ENCODE measurements at regions not wholly inside any gene's neighbourhood (a gene's known extent, or its start where the extent isn't known, plus 50 kb on each side); places are given as distances from the start of the nearest gene placed in this dataset.

DNA sequence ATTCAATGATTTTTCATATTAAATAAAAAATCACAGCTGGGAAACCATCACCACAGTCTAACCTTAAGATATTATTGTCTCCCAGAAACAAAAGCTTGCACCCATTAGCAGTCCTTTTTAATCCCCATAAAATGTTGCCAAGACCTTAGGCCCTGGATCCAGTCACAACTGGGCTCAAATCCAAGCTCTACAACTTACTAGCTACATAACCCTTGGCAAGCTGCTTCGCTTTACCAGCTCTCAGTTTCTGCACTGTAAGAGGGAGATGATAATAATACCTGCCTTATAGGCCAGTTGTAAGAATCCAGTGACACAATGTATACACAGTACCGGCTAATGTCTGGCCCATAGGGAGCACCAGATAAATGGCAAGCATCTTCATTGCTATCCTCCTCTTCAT is 400.9 kb upstream of the FGF13 start:
- DNase-seq = no peak

DNA sequence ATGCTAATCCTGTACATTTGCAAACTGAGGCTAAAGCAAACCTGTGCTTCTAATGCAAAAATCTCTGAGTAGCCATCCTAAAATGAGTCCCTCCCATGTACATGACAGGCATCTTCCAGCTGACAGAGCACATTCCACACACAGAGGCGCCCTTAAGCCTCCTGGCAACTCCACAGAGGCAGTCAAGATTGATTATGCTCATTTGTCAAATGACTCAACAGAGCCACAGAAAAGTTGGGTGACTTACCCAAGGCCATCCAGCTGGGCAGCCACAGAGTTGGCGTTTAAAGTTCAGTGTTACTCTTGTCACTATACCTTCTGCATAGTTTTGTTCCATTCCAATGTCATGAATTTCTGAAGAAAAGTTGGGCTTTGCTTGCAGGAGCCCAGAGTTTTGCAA is 394.6 kb upstream of the FGF13 start:
- DNase-seq = no peak

DNA sequence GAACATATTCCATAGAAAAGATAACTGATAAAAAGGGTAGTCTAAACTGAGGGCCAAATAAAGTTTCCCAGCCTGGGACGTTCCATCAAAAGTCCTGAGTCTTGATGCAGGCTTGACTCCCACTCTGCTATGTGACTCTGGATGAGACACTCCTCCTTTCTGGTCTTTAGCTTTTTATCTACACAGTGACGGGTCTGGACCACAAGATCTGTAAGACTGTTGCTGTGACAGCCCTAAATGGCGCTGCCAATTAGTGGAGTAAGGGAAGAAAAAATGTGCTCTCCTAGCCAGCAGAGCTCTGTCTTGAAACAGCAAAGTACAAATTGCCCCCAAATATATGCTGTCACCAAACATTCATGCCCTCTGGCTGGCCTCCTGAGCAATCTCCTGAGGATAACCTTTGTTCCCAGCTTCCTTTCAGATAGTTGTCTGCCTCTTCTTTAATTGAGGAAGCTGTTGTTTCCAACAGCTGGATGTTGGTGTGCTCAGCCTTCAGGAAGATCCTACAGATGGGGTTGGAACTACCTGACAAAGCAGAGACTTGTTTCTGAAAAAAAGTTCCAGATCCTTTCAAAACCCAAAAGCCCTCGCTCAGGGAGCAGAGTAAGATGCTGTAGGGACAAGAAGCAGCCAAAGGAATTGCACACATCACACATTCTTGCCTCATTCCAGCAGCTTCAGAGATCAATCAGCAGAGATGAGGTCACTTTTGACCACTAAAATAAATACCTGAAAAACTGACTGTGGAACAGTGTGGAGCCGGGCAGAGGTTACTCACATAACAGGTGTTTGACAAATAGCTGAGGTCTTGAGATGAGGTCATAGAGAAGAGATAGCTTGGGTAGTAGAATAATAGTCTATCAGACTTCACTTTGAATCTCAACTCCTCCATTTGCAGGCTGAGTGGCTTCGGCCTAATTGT is 383.4 kb upstream of the FGF13 start:
- no peak for DNase-seq

DNA sequence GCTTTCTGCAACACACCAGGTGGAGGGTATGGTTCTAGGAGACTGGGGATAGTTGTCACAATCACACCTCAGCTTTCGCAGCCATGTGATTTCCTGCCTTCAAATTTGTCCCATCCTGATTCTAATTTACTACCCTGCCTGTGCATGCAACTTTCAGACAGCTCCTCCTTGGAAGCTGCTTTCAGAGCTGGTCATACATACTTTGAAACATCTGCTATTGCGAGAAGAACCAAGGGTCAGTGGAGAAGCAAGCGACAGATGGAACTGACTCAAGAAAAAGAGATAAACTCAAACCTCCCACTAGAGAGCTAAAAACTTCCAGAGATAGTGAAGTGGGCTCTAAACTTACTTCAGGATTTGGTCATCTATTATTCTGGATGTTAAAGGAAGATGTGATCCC is 381.7 kb upstream of the FGF13 start:
- DNase-seq = no peak

DNA sequence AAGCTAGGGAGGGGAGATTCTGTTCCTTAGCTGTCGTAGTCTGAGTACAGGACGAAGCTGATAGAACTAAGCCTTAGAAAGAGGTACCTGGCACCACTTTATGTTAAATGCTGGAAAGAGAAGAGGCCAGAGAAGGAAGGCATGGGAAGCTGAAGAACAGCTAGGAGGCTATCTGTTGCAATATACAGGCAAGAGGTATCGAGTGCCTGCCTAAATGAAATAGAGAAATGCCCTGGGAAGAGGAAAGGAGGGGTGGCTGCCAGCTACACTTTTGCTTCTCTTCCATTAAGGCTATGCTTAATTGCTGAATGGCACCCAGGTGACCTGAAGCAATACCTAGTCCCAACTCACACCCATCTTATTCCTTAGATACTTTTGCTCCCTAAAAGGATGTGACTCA is 380.4 kb upstream of the FGF13 start:
- DNase-seq = no peak

DNA sequence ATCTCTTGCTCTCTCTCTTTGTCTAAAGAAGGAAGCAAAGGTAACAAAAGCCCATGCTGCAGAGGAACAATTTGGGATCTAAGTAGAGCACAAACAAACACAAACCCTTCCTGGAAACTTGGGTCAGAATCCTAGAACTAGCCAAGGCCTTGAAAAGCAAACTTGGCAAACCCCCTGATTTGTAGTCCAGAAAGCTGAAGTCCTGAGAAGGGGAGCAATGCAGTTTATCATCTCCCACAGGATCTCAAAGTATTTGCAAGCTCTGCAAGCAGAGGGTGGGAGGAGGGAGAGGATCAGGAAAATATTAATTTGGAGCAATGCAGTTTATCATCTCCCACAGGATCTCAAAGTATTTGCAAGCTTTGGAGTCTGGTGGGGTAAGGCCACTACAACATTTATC is 379.5 kb upstream of the FGF13 start:
- no peak for DNase-seq

DNA sequence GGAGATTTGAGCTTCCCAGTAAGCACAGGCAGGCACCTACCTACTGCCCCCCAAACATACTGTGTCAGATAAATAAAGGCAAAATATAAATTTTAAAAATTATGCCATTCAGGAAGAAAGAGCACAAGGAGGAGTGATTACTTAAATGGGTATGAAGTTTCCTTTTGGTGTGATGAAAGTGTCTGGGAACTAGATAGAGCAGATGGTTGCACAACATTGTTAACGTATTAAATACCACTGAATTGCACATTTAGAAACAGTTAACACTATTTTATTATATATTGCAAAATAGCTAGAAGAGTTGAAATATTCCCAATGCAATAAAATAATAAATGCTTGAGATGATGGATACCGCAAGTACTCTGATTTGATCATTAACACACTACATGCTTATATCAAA is 374.7 kb upstream of the FGF13 start:
- DNase-seq = no peak

DNA sequence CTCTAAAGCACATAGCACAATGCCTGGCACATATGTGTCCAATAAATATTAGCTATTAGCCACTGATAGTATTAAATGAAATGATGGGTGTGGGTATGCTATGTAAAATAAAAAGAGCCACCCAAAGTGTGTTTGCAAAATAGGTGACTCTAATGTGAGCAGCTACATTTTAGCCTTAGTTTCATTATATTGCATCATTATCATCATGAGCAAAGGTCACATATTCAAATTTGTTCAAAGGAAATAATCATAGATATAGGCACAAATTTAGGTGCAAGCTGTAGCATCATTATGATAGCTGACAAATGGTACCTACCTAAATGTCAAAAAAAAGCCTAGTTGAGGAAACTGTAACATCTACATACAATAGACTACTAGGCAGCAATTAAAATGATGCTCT is 373.9 kb upstream of the FGF13 start:
- no peak for DNase-seq

DNA sequence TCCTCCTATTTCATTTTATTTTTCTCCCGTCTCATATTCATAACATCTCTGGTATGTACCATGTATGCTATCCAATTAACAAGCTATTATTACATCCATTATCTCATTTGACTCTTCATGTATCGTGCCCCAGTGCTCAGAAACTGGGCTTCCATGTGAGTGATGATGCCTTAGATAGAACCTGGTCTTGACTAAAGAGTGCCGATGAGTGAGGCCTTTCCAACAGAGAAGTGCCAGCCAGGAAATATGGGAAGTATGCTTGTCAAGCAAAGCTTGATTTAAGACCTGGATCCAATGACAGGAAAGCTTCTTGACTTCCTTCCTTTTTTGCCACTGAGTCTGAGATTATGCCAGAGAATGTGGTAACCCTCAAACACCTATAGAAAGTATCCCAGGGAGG is 371.7 kb upstream of the FGF13 start:
- no peak for DNase-seq

DNA sequence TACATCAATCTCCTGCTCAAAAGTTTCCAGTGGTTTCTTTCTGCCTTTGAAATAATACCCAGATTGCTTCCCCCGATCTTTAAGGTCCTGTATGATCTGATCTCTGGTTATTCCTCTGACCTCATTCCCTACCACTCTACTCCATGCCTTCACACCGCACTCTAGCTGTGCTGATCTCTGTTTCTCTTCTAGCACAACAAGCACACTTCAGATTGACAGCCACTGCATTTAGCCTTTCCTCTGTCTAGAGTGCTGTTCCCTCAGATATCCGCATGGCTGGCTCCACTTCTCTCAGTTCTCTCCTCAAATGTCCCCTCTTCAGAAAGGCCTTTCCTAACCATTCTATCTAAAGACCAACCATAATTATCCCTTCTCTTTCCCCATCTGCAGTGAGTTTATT is 370.4 kb upstream of the FGF13 start:
- no peak for DNase-seq

DNA sequence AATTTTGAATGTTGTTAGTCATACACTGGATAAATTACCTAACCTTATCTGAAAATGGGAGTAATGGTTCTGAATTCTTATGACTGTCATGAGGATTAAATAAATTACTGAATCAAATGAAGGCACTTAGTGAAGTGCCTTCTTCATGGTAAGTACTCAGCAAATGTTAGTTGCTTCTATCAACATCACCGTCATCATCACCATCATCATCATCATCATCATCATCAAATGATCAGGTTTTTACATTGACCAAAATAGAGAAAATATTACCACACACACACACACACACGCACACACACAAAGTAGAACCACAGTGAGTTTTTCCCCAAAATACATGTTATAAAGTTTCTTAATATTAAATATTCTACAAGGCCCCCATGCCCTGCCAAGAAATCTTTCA is 368.3 kb upstream of the FGF13 start:
- no peak for DNase-seq

DNA sequence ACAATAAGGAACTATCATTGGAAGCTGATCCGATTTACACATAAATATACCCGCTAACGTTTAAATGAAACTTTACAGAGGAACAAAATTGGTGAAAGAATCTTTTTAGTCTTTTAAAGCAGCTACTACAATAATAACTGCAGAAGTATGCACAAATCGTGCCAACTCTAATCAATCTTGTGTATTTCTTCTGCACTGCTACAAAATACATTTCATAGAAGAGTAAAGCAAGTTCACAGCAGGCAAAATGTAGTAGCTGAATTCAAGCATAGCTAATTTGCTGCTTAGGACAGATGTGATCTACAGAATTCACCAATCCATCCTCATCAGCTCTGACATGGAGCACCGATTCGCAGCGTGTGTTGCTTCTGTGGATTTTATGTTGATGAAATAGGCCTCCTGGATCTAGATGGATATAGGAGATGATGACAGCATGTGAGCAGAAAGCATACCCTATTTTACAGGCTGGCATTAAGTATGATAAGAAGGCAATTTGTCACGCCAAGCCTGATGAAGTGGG is 367.3 kb upstream of the FGF13 start:
- no peak for DNase-seq

DNA sequence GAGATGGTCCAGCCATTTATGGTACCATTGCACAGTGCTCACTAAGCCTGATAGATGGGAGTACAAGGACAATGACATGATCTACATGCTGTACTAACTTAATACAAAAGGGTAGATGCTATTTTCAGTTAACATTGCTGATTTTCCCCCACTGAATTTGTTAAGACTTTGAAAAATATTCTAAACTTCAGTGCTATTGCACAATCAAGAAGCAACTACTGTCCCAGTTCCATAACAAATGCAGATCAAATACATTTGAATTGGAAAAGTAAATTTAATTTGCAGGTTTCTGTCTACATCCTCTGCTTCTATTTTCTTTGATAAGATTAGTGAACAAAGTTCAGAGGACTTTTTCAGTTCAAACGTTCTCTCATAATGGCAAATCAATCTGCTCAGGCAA is 366.8 kb upstream of the FGF13 start:
- no peak for DNase-seq

DNA sequence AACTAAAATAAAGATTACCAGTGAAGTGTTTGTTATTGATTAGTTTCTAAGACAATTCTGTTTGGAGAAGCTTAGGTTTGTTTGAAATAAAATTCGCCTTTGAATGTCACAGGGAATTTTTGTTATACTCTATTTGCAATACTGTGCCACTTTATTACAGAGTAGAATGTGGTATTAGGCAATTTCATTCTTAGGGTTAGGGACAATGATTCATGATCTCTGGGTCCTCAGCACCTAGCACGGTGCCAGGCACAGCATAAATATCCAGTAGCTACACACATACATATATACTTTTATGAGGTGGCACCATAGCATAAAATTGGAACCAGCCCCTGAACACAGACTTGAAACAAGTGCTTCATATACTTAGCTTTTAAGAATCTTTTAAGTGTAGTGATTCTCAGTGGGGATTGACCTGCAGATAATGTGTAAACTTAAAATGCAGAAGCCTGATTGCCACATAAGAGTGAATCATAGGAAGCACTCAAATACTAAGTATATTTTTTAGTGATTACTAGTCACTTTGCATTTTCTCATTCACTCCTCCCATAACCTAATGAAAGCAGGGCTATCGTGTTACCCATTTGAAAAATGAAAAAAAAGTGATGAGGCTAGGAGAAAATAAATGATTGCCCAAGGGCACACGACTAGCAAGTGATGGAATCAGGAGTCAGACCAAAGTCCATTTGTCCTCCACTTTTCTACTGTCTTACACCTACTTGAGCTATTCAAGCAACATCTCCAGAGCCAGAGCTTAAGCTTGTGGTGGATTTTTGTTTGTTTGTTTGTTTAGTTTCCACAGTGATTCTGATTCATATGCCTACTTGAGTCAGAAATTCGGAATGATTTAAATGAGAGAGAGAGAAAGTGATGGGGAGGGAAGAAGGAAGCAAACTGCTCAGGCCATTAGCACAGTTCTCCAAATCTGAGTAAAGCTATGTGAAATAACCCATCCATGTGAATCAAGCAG is 366.0 kb upstream of the FGF13 start:
- no peak for DNase-seq

DNA sequence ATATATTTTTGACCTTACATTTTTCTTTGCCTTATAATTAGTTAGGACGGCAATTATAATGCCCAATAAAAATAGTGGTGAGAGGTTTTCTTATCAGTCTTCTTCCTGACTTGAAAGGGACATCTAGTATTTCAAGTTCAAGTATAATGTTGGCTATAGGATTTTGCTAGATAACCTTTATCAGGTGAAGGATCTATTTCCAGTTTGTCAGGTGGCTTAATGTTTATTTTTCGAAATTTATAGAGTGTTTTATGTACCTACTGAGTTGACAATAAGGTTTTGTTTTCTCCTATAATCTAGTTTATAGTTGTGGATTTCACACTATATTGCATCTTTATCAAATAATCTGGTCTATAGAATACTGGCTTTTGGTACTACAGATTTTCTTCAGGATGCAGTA is 351.8 kb upstream of the FGF13 start:
- DNase-seq = no peak

DNA sequence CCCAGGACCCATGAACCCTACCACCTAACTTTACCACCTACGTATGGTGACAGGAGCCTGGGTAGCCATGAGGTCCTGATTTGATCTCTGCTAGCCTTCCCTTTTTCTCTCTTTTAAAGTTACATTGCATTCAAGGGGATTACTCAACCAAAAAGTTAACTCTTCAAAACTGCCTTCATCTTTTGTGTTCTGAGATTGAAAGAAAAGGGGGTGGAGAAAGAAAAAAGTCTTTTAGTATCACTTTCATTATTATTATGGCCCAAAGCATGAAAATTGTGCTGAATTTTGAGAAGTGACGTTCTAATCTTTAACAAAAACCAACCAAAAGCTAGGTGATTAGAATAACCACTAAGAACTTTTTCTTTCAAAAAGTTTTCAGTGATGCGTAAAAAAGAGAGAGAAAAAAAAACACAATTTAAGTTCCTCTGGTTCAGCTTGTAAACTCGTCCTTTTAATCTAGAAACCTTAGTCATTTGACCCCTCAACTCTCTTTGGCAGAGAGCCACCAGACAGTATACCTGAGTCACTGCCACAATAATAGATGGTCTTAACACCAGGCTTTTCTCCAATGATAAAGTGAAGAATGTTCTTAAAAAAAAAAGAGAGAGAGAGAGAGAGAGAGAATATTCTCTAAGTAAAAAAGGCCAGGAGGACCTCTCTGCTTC is 347.4 kb upstream of the FGF13 start:
- no peak for DNase-seq

DNA sequence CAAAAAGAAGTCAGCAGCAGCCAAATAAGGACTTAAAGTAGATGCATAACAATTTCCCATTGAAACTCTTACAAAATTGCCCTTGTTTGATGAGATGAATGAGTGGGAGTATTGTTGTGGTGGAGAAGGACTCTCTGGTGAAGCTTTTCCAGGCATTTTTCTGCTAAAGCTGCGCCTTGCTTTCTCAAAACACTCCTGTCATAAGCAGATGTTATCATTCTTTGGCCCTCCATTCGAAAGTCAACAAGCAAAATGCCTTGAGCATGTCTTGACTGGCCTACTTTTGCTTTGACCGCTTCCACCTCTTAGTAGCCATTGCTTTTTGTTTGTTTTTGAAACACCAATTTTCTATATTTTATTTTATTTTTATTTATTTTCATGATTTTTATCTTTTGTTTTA is 340.9 kb upstream of the FGF13 start:
- no peak for DNase-seq

DNA sequence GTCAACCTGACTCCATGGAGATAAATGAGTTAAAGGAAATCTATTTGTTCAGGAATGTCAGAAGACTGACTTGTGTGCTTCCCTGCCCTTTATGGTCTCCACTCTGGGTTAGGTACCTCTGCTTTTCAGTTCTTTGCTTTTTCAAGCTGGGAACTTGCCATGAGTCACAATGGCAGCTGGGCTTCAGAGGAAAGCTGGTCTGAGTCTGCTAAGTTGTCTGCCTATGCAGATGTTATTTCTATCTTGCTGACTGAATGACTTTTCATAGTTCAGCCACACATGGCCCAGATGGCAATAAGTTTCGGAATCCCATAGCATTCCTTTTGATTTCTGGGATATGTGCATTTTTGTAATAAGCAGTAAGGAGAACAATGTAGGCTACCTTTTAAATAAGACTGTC is 337.9 kb upstream of the FGF13 start:
- no peak for DNase-seq

DNA sequence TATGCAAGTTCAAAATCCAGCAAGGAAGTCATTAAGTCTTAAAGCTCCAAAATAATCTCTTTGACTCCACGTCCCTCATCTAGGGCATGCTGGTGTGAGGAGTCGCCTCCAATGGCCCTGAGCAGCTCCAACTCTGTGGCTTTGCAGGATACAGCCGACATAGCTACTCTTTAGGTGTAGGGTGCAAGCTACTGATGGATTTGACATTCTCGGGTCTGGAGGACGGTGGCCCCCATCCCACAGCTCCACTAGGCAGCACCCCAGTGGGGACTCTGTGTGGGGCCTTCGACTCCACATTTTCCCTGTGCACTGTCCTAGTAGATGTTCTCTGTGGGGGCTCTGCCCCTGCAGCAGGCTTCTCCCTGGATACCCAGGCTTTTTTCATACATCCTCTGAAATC is 333.2 kb upstream of the FGF13 start:
- no peak for DNase-seq

DNA sequence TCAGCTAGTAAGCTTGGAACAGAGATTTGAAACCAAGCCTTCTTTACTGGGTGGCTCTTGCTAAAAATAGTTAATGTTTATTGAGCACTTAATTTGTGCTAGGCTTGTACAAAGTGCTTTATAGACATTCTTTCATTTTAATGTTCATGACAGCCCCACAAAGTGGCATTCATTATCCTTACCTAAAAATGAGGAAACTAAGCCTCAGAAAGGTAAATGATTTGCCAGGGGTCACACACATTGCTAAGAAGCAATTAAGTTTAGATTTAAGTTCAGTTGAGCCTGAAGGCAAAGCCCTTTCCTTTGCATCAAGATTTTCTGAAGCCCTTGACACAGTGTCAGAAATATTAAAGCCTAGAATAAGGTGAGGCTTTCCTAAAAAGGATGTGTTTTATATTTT is 327.5 kb upstream of the FGF13 start:
- no peak for DNase-seq

DNA sequence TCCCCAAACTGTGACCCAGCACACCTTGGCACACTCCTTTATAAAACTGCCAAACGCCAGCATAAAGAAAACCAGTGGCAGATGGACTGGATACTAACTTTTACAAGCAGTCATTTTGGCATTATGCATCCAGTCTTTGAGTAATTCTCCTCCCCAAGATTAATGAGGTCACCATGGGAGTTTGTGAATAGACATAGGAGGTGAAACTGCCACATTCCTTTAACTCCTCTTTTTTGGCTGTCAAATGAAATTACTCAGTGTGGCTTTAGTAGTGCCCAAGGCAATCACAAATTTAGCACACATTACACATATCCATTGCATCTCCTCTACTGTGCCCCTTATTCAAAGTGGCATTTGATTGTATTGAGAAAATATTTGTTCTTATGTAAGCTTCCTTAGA is 315.3 kb upstream of the FGF13 start:
- no peak for DNase-seq

DNA sequence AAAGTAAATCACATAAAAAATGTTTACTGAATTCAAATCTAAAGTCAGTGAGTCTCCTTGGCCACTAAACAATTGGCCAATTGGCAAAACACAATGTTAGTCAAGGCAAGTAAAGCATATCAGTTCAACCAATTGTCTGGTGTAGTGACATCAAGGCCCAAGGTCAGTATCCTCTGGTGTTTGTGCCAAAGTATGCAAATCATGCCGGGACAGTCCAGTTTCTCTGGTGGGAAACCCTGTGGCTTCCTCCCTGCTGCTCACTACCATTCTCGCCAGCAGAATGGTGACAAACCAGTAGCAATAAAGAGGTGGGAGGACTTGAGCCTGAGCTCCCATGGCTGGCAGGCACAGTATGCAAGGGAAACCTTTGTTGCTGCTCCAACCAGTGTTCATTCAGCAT is 314.9 kb upstream of the FGF13 start:
- DNase-seq = no peak

DNA sequence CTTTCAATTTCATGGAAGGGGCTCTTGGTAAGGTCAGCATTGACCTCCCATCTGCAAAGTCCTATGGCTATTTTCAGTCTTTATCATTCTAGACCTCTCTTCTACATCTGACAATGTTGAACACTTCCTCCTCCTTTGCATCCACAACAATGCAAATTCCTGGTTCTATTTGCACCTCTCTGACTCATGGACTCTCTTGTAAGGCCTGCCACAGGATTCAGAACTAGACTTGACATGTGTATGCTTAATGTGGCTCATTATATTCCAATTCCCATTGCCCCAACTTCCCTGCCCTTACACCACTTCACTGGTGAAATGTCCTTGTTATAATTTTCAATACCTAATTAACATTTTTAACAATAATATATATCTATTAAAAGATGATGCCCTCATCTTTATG is 314.3 kb upstream of the FGF13 start:
- DNase-seq = no peak

All from Kasumi-1 (cell line).